GM12875 (cell line): ENCODE measurements at regions not wholly inside any gene's neighbourhood (a gene's known extent, or its start where the extent isn't known, plus 50 kb on each side); places are given as distances from the start of the nearest gene placed in this dataset.

ENCODE experiments used
- H3K4me3 ChIP-seq: one replicate; pipeline ENCODE4 v1.5.1; 2011; ENCODE audit warnings: low read depth, low read length, control low read depth
- CTCF ChIP-seq: IDR thresholded peaks from 2 replicates; pipeline ENCODE4 v1.5.1; 2011; ENCODE audit warnings: low read depth, mild to moderate bottlenecking, control low read depth, inconsistent platforms, low read length, moderate library complexity, borderline replicate concordance; ENCODE audit not compliant: insufficient read depth

GRCh38 chr9:78383130-78383529, 86.2 kb downstream of the PSAT1 start:
- no peak for TF ChIP-seq CTCF
- H3K4me3 ChIP-seq, result no peak overlapping the region

- no peak overlapping the region for H3K4me3 ChIP-seq
- no peak for TF ChIP-seq CTCF
Observed at GRCh38 chr9:78386348-78386747, 89.4 kb downstream of the PSAT1 start.

- TF ChIP-seq CTCF, result no peak
Observed at GRCh38 chr9:78386773-78387172, 89.8 kb downstream of the PSAT1 start.

GRCh38 chr9:78393340-78393739, 96.4 kb downstream of the PSAT1 start:
- no peak overlapping the region for H3K4me3 ChIP-seq
- no peak for TF ChIP-seq CTCF

More at GRCh38 chr9:78386773-78387172, 89.8 kb downstream of the PSAT1 start:
- H3K4me3 ChIP-seq, result no peak overlapping the region

GRCh38 chr9:78393932-78394331, 97.0 kb downstream of the PSAT1 start:
- no peak for TF ChIP-seq CTCF
- H3K4me3 ChIP-seq, result no peak overlapping the region

- H3K4me3 ChIP-seq, result no peak overlapping the region
- TF ChIP-seq CTCF, result no peak
Observed at GRCh38 chr9:78396087-78396486, 99.2 kb downstream of the PSAT1 start.

- no peak overlapping the region for H3K4me3 ChIP-seq
- no peak for TF ChIP-seq CTCF
Observed at GRCh38 chr9:78397045-78397444, 100.1 kb downstream of the PSAT1 start.
